Muscle of back (tissue), 3 donors: ENCODE measurements at regions not wholly inside any gene's neighbourhood (a gene's known extent, or its start where the extent isn't known, plus 50 kb on each side); places are given as distances from the start of the nearest gene placed in this dataset.
"Not testable (repeated sequence)": the region's sequence is repeated elsewhere in the genome, so short reads cannot be mapped to it uniquely, and the experiment has no call there.

Experiments used
- DNase-seq, 3 donors: peaks; one replicate each; pipeline versions ENCODE4 v3.0.0 to v3.0.0-alpha.2; 2013

DNA sequence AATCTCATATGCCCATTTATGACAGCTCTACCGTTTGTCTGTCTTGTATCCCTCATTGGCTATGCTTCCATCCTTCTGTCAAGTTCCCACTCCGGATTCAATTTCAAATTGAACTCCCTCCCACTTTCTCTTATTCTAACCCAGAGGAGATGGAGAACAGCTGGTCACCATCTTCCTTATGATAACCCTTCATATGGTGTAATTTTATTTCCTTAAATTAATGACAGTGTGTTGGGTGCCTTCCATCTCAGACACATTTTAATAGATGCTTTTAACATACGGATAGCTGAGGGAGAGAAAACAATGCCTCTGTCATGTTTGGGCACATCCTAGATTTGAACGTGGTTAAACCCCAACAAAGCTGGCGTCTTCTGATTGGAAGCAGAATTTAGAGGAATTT is 103.0 kb upstream of the PLXNA2 start:
- DNase-seq, result peak in 1 of 3 donors; percentile 7

DNA sequence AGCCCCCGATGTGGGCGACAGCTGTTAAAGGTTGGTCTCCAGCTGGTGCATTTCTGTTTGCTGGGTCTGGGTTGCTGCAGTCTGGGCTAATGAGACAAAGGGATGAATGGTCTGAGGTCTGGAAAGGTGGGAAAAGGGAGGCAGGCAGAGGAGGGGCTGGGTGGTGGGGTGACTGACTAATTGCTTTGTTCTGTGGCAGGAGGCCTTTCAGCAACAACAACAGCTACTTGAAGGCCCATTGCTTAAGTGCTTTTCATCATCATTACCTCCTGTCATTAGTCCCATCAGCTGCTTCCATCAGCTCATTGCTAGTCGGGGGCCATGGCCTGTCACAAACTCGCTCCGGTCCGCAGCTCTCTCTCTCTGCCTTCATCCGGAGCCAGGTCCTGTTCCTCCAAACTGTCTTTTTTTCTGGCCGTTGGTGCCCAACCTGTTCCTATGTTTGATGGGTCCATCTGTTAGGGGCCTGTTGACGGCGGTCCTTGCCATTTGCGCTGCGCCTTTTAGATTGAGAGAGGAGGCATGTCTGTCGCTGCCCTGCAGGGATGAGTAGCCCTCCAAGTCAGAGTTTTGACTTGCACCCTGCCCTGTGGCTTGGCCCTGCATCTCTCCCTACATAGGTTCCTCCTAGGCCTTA is 105.6 kb upstream of the PLXNA2 start:
- DNase-seq, result no peak

DNA sequence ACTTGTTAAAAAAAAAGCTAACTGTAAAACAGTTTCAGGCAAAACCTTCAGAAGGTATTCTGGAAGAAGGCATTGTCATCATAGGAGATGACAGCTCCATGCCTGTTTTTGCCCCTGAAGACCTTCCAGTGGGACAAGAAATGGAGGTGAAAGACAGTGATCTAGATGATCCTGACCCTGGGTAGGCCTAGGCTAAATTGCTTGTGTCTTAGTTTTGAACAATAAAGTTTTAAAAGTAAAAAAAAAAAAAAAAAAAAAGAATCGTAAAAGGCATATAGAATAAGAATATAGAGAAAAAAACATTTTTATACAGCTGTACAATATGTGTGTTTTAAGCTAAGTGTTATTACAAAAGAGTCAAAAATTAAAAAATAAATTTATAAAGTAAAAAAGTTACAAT is 106.6 kb upstream of the PLXNA2 start:
- no peak for DNase-seq

DNA sequence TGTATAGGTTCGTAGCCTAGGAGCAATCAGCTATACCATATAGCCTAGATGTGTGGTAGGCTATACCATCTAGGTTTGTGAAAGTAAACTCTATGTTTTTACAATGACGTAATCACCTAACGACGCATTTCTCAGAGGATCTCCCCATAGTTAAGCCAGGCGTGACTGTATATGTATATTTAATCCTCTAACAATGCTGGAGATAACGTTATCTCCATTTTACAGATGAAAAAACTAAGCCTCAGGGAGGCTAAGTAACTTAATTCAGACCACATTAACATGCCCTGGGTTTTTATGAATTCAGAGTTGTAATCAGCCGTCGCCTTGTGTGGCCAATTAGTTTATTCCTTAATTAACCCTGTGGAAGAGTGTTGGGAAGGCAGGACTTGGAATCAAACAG is 107.7 kb upstream of the PLXNA2 start:
- DNase-seq, result no peak

DNA sequence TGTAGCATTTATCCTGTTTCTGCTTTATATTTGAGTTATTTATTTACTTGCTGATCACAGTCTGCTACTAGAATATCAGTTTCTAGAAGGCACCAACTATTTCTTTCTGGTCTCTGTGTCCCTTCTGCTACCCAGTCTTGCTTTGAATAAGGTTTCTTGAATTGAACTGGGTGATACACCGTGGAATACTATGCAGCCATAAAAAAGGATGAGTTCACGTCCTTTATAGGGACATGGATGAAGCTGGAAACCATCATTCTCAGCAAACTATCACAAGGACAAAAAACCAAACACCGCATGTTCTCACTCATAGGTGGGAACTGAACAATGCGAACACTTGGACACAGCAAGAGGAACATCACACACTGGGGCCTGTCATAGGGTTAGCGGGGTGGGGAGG is 109.6 kb upstream of the PLXNA2 start:
- DNase-seq, result not testable (repeated sequence)

DNA sequence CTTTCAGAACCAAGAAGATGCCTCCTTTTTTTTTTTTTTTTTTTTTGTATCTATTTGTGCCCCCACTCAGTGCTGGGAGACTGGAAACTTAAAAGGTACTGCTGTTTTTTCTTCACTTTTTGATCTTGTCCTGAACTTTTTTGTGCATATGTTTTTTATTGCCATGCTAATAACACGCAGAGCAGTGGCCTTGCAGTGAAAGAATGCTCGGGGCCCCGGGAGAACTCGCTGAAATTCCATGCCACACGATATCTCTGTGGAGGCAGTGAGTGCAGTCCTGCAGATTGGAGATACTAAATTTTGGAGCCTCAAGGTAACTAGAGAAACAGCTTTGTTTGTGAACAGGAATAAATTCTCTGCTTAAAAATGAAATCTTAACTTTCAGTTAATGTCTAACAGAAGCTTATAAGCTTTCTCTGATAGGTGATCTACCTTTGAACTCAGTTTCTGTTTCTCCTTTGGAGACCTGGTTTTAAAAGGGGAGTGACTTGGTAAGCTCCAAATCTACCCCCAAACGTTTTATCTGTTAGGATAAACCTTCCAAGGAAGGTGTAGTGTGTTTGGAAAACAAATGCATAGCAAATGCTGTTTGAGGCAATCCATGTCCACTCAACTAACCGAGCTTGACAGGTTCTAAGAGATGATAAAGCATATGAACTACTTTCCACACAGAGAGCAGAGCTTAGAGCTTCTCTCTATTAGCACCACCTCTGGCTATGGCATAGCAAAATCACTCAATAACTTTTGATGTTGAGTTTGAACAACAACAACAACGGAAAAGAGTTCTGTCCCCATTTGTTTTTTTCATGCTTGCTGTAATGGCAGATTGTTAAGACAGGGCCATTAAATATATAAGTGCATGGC is 113.7 kb upstream of the PLXNA2 start:
- DNase-seq, result no peak

DNA sequence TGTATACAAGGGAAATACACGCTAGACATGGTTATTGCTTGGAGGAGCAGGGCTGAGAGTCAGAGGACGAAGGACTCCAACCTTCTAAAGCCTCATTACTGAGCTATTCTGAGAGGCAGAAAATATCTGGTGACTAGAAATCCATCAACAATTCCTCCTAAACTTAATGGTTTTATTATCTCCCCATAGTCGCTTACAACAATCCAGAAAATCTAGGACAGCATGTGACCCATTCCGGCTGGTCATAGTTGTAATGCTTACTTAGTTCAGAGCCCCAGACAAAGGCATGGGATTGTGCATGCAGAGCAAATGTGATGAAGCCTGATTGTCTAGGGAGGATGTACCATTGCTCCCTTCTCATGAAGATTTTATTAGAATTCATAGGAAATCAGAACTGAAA is 114.5 kb upstream of the PLXNA2 start:
- DNase-seq, result no peak

DNA sequence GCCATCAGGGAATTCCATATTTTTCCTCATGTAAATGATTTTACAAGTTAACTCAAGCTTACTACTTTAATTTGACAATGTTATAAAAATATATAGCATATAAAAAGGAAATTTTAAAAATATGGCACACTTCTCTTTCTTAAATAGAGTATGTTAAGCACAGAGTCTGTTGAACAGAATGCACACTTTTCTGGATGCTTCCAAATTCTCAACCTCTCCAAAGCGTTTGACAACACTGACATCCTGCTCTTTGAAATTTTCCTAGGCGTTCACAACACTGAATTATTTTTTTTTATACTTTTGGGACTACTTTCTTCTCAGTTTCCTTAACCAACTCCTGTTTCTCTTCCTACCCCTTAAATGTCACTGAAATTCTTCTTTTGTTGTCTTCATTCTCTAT is 117.8 kb upstream of the PLXNA2 start:
- DNase-seq, result no peak

DNA sequence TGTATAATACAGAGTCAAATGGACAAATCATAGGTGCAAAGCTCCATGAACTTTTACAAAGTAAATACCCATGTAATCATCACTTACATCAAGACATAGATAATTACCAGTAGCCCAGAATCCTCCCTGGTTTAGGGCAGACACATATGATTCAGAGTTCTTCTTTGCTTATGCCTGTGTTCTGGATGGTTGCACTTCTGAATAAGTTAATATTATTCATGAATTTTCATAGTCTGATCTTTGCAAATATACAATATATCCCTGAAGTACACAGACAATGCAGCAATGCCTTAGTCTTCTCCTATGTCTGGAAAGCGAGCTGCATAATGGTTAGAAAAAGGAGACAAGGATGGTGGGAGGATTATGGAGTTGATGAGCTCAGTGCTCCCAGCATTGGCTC is 122.4 kb upstream of the PLXNA2 start:
- no peak for DNase-seq

DNA sequence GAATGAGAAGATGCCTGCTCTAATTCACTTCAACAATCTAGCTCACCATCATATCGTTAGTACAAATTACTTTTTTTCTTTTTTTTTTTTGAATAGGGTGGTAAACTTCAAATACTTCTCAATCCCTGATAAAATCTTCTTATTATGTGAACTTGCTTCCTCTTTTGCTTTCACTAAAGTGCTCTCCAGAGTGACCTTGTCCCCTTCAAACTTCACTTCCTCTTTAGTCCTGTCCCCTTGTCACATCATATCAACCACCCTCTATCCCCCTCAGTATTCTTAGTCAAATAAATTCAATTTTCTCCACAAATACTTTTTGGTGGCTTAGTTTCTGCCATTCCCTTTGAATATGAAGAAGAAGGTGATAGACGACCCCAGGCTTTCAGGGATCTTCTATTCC is 124.9 kb upstream of the PLXNA2 start:
- DNase-seq, result no peak

DNA sequence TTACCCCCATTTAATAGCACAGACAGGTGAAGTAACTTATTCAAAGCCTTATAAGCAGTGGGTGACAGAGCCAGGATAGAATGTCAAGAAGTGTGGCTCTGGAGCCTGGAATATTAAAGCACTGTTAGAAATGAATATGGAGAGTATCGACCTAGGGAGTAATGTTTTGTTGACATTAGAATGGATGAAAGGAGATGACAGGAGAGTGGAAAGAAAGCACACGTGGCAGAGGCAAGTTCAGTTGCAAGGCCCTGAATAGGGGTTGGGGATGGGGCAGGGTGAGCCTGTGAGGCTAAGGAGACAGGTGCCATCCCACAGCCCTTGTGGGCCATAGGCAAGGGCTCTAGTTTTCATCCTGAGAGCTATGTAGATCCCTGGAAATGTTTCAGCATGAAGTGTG is 125.5 kb upstream of the PLXNA2 start:
- DNase-seq, result no peak

DNA sequence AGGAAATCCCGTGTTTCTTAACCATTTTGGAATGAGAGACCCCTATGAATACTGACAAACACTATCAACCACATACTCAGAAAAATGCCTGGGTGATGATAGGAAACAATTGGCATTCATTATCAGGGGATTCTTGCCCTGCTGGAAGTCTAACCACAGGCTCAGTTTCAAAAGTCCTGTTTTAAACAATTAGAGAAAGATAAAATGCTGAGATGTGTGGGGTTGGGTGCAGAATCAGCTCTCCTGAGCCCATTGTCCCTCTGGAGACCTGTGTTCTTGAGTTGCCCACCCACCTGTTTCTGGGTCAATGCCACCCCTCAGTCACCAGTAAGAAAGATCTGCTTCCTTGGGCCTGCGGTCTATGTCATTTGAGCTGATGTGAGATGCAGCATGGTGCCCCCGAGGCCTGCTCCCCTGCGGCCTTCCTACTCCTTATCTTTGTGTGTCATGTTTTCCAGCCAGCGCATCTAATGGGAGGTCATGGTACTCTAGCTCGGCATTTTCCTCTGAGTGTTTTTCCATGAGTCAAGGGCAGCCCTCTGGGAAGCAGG is 130.3 kb upstream of the PLXNA2 start:
- DNase-seq, result no peak

DNA sequence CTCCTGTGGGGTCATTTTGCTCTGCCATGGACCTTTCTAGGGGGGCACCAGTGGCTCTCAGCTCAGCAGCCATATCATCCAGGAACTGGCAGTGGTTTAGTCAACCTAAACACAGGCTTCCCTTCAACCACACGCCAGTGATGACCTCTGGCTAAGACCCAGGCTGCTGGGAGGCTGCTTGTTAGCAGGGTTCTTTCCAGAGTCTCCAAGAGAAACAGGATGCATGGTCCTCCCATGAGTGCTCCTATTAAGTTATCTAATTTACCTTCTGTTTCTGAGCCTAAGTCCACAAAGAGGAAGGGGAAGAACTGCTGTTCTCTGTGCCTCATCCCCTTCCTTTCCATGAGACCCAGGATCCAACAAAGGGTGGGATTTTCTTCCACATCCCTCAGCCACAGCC is 137.3 kb upstream of the PLXNA2 start:
- DNase-seq, result no peak

DNA sequence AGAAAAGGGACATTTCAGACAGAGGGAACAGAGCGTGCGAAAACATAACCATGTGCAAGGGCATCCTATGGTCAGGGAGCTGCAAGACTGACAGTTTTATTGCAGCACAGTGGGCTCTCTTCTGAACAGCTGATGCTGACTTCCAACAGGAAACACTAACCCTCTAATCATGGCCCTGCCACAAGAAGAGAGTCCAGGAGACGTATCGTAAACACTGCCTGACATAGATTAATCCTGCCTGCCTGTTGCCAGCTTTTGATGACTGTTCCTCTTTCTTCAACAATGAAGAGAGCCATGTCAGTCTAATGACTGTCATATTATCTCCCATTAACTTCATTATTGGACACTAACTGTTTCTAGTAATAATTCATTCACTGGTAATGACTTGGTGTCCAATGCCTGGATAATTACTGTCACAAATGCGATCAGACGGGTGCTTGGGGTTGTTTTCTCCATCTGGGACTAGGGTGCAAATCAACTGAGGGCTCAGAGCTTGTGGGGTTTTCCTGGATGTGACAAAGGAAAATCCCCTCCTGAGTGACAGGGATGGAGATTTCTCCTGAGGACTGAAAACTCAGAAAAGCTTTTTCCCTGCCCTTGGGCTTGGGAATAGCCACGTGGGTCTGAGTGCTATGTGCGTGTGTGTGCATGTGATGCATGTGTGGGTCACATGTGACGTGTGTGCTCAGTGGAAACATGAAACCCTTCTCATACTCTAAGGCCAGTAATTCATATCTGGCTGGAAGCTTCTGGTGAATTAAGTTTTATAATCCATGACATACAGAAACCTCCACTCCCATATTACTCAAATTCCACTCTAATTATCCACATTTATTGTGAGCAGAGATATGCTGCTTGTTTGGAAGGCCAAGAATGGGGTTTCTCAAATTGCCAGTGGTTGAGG is 144.0 kb upstream of the PLXNA2 start:
- DNase-seq, result peak in 1 of 3 donors; percentile 27

DNA sequence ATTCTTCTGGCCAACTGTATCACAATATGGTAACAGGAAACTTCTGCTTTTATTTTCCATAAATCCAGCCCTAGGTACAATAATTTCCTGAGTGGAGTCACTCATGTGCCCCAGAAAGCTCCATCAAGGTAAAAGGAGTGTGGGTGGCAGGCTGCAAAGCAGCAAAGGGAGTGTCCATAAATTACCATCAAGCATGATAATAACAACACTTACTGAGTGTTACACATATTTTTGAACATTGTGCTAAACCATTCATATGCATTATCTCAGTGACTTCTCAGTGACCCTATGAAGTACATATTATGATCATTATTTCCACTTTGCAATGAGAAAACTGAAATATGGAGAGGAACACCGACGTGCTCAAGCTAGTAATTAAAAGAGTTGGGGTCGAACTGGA is 149.2 kb upstream of the PLXNA2 start:
- DNase-seq, result no peak

DNA sequence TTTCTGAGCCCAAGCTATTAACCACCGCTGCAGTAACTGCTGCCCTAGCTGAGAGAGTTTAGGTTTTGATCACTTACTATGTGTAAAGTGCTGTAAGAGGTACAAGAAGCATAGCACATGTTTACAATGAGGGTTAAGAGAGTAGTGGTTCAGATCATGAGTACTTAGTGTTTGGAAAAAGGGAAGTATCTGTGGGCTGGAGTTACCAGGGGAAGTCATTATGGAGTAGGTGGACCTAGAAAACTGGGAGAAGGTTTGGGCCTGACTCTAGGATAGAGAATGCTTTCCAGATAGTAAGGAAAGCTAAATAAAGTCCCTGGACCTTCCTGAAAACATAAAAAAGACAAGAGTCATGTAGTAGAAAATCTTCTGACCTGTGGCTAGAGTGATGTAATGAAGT is 149.6 kb upstream of the PLXNA2 start:
- DNase-seq, result no peak

DNA sequence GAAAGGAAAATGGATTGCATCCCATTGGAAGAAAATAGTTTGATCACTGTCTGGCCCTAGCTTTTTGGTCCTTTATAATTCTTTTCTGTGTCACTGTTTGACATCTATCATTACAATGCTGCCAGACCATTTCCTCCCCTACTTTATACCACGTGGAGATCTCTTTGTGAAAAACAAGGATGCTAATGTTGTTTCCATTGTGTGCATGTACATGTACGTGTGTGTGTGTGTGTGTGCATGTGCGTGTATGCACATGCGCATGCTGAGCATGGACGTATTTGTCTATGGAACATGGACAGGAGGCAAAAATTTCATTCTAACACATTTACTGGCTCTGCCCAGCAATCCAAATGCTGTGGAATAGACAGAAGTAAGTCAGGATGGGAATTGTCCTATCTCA is 153.1 kb upstream of the PLXNA2 start:
- no peak for DNase-seq

DNA sequence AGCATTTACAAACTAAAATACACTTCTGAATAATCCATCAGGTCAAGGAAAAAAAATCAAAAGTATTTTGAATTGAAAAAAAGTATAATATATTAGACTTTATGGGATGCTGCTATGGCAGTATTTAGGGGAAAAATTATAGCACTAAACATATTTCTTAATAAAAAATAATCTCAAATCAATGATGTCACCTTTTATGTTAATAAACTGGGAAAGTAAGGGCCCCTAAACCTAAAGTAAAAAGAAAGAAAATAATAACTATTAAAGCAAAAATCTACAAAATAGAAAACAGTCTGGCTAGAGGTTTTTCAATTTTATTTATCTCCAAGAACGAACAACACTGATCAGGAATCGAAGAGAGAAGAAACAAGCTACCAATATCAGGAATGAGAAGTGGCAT is 160.8 kb upstream of the PLXNA2 start:
- DNase-seq, result no peak

DNA sequence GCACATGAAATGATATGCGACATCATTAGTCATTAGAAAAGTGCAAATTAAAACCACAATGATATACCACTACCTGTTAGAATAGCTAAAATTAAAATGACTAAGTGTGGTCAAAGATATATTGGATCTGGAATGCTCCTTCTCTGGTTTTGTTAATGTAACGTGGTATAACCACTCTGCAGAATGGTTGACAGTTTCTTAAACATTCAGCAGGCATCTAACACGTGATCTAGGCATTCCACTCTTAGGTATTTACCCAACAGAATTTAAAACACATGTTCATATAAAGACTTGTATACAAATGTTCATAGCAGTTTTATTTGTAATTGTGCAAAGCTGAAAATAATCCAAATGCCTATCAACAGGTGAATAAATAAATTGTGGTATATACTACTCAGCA is 165.0 kb upstream of the PLXNA2 start:
- no peak for DNase-seq

DNA sequence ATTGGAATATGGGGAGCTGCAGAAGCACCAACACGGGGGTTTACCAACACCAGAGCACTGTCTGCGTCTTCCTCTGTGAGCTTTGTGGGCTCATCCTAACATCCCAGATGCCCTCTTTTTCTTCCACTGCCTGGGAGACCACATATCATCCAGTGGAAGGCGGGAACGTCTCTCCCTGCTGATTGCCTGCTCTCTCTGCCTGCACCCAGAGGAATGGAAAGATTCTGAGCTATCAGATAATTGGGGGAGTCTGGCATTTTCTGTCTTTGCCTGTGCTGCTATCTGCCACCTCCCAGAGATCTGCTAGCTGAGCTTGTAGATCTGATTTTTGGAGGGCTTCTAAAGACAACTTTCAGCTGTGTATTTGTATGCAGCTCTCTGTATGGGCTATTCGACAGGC is 166.2 kb upstream of the PLXNA2 start:
- no peak for DNase-seq

DNA sequence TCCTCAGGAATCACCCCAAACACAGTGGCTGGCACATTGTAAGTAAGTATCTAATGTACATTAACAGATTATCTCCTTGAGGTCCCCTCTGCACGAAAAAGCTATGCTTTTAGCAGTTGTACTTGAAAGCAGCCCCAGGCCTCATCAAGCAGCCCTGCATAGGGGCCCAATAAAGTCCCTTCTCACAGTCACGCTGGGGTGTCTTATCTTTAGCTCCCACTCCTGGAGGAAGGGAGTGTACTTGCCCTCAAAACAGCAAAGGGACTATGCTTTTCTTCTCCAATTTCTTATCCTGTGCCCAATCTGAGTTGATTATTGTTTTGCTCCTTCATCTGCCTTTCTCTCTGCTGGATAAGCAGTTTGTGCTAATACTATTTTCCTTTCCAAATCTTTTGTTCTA is 168.8 kb upstream of the PLXNA2 start:
- no peak for DNase-seq

DNA sequence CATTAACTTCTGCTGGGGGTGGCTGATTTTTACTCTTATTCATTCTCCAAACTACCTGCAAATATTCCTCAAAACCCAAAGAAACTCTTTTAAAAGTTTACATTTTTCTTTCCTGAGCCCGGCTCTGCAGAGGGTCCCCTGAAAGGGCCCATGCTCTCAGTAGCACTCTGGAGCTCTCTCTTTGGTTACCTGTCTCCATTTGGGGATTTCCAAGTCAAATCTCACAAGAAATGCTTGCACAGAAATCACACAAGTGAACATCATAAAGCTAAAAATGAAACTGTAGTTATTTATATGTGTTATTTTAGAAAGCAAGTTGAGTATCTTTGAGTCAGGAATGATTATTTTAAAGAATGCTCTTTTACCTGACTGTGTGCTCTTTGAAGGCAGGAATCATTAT is 174.5 kb upstream of the PLXNA2 start:
- DNase-seq, result no peak
